ENCODE measurements at regions not wholly inside any gene's neighbourhood (a gene's known extent, or its start where the extent isn't known, plus 50 kb on each side); places are given as distances from the start of the nearest gene placed in this dataset.
"Not testable (repeated sequence)": the region's sequence is repeated elsewhere in the genome, so short reads cannot be mapped to it uniquely, and the experiment has no call there.

DNA sequence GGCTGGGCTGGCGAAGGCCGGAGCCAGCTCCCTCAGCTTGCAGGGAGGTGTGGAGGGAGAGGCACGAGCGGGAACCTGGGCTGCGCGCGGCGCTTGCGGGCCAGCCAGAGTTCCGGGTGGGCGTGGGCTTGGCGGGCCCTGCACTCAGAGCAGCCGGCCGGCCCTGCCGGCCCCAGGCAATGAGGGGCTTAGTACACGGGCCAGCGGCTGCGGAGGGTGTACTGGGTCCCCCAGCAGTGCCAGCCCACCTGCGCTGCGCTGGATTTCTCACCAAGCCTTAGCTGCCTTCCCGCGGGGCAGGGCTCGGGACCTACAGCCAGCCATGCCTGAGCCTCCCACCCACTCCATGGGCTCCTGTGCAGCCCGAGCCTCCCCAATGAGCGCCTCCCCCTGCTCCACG, 1021.4 kb downstream of the PLA2G4A start:
- TF ChIP-seq, protein P1, sequence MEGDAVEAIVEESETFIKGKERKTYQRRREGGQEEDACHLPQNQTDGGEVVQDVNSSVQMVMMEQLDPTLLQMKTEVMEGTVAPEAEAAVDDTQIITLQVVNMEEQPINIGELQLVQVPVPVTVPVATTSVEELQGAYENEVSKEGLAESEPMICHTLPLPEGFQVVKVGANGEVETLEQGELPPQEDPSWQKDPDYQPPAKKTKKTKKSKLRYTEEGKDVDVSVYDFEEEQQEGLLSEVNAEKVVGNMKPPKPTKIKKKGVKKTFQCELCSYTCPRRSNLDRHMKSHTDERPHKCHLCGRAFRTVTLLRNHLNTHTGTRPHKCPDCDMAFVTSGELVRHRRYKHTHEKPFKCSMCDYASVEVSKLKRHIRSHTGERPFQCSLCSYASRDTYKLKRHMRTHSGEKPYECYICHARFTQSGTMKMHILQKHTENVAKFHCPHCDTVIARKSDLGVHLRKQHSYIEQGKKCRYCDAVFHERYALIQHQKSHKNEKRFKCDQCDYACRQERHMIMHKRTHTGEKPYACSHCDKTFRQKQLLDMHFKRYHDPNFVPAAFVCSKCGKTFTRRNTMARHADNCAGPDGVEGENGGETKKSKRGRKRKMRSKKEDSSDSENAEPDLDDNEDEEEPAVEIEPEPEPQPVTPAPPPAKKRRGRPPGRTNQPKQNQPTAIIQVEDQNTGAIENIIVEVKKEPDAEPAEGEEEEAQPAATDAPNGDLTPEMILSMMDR (IDR thresholded peaks at IDR 0.05; ENCODE audit: low read length): not testable (repeated sequence)
- not testable (repeated sequence) for TF ChIP-seq EZH2 (IDR thresholded peaks at IDR 0.05; ENCODE audit: borderline replicate concordance, low read length)
